ENCODE measurements at regions not wholly inside any gene's neighbourhood (a gene's known extent, or its start where the extent isn't known, plus 50 kb on each side); places are given as distances from the start of the nearest gene placed in this dataset.

GRCh38 chr11:27213232-27213660 is 149.8 kb downstream of the CCDC34 start:
- DNase-seq = no peak

GRCh38 chr11:27212248-27212780 is 150.7 kb downstream of the CCDC34 start:
- no peak for DNase-seq

GRCh38 chr11:27211370-27212127 is 151.5 kb downstream of the CCDC34 start:
- DNase-seq = peak; percentile 15

- DNase-seq = no peak
Observed at GRCh38 chr11:27210531-27210930, 152.5 kb downstream of the CCDC34 start.

- DNase-seq = peak; percentile 3
Observed at GRCh38 chr11:27209562-27210005, 153.4 kb downstream of the CCDC34 start.

- no peak for DNase-seq
Observed at GRCh38 chr11:27208846-27209245, 154.2 kb downstream of the CCDC34 start.

GRCh38 chr11:27207025-27207650 is 155.9 kb downstream of the CCDC34 start:
- no peak for DNase-seq

GRCh38 chr11:27205779-27206570 is 157.0 kb downstream of the CCDC34 start:
- DNase-seq = no peak

- no peak for DNase-seq
Observed at GRCh38 chr11:27205250-27205649, 157.8 kb downstream of the CCDC34 start.

GRCh38 chr11:27204529-27204928 is 158.5 kb downstream of the CCDC34 start:
- DNase-seq = peak; percentile 27

- no peak for DNase-seq
Observed at GRCh38 chr11:27203077-27203647, 159.9 kb downstream of the CCDC34 start.

- DNase-seq = no peak
Observed at GRCh38 chr11:27201454-27202302, 161.1 kb downstream of the BBOX1 start.

GRCh38 chr11:27200779-27201453 is 160.3 kb downstream of the BBOX1 start:
- DNase-seq = no peak

- DNase-seq = no peak
Observed at GRCh38 chr11:27196203-27196897, 155.7 kb downstream of the BBOX1 start.

GRCh38 chr11:27195837-27196202 is 155.2 kb downstream of the BBOX1 start:
- DNase-seq = no peak

- DNase-seq = no peak
Observed at GRCh38 chr11:27194976-27195375, 154.4 kb downstream of the BBOX1 start.

GRCh38 chr11:27193434-27194225 is 153.0 kb downstream of the BBOX1 start:
- no peak for DNase-seq

GRCh38 chr11:27192184-27192583 is 151.6 kb downstream of the BBOX1 start:
- no peak for DNase-seq

- DNase-seq = no peak
Observed at GRCh38 chr11:27191639-27192038, 151.0 kb downstream of the BBOX1 start.

GRCh38 chr11:27188696-27189095 is 148.1 kb downstream of the BBOX1 start:
- no peak for DNase-seq
